NCI-H2196 treated with DMSO at 0.1 percent for 48 hours (cell line): ENCODE measurements at regions not wholly inside any gene's neighbourhood (a gene's known extent, or its start where the extent isn't known, plus 50 kb on each side); places are given as distances from the start of the nearest gene placed in this dataset.

Experiments used
- DNase-seq: peaks from one replicate; lab custom pipeline; 2025; ENCODE audit not compliant: unreplicated experiment; lab: John Stamatoyannopoulos, UW

DNA sequence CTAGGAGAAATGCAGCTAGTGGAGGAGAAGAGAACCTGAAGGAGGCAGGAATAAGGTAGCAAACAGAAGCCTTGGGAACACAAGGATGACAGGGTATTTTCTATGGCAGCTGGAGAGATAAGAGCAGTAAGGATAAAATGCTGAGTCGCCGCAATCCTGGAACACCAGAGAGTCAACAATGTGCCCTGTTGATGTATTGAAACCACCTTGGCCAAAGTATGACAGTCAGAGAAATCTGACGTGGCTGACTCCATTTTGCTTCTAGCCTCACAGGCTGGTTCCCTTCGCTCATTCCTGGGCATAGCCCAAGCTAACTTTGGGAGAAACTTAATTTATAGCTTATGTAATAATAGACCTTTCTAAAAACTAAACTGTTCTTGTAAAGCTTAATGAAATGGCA, 56.6 kb upstream of the C4orf54 start:
- no peak for DNase-seq

- no peak for DNase-seq
Observed at GRCh38 chr4:99712530-99712929, 54.9 kb upstream of the C4orf54 start.

- DNase-seq, result no peak
Observed at GRCh38 chr4:99712099-99712498, 54.5 kb upstream of the C4orf54 start.

GRCh38 chr4:99711657-99712056, 54.0 kb upstream of the C4orf54 start:
- DNase-seq, result no peak

- no peak for DNase-seq
Observed at GRCh38 chr4:99710681-99711345, 53.2 kb upstream of the C4orf54 start.

DNA sequence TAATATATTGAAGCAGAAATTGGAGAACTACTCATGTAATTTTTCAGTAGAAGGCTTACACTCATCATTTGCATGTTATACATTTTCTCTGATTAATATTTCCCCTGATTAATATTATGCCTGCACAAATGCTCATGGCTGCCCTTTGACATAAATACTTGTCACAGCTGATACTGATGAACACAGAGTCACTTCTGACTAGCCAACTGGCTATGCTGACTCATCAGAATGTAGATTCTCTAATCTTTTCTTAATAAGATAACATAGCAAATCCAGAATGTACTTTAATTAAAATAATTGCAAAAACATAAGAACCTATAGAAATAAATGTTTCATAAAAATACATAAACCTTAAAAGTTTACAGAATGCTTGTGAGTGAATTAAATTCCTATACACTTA, 52.4 kb upstream of the C4orf54 start:
- no peak for DNase-seq

GRCh38 chr4:99708551-99708950, 50.9 kb upstream of the C4orf54 start:
- DNase-seq, result no peak
